ENCODE measurements at regions not wholly inside any gene's neighbourhood (a gene's known extent, or its start where the extent isn't known, plus 50 kb on each side); places are given as distances from the start of the nearest gene placed in this dataset.

DNA sequence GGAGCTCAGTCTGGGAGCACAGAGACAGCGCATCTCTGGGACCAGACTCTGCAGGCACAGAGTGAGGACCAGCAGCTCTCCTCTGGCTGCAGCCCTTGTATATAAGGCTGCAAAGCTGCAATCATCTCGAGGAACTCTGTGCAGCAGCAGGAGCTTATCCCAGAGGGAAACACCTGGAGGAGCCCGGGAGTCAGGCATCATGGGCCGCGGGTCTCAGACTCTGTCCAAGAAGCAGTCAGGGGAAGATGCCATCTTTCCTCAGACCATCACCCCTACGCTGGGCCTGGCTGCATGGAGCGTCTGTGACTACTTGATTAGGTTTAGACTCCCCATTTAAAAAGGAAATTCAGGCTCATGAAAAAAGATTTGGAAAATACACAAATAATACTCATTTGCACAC, 122.0 kb downstream of the IRF8 start:
- TF ChIP-seq, protein P1, sequence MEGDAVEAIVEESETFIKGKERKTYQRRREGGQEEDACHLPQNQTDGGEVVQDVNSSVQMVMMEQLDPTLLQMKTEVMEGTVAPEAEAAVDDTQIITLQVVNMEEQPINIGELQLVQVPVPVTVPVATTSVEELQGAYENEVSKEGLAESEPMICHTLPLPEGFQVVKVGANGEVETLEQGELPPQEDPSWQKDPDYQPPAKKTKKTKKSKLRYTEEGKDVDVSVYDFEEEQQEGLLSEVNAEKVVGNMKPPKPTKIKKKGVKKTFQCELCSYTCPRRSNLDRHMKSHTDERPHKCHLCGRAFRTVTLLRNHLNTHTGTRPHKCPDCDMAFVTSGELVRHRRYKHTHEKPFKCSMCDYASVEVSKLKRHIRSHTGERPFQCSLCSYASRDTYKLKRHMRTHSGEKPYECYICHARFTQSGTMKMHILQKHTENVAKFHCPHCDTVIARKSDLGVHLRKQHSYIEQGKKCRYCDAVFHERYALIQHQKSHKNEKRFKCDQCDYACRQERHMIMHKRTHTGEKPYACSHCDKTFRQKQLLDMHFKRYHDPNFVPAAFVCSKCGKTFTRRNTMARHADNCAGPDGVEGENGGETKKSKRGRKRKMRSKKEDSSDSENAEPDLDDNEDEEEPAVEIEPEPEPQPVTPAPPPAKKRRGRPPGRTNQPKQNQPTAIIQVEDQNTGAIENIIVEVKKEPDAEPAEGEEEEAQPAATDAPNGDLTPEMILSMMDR (IDR thresholded peaks at IDR 0.05; ENCODE audit: insufficient read depth, low read length) = no peak
- DNase-seq (ENCODE audit: low read depth) = no peak

DNA sequence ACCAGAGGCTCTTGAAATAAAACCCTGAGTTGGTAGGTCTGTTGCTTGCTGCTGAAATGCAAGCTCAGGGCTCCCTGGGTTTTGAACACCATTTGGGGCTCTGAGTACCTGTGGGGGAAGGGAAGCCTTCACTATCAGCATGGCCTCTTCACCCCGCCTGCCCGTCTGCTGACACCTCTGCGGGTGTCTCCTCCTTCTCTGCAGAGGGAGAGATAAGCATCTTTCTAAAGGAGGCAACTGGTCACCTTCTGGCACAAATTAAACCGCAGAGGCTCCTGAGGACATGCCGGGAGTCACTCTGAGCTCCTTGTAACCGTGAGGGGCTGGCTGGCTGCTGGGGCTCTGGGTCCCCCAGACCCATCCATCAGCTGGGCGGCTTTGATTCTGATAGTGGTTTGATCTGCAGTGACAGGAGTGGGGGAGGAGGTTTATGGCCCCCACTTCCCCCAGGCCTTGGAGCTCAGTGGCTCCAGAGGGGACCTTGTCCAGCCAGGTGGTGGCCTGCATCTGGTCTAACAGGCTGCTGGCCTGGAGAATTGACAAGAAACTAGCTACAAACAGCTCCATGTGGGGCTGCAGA, 123.5 kb downstream of the IRF8 start:
- DNase-seq (ENCODE audit: low read depth) = no peak
- TF ChIP-seq, protein P1 (IDR thresholded peaks at IDR 0.05; ENCODE audit: insufficient read depth, low read length) = no peak
- H3K4me3 ChIP-seq (ENCODE audit: low read depth, low read length) = no peak overlapping the region

More for the DNA sequence above, 122.0 kb downstream of the IRF8 start:
- H3K4me3 ChIP-seq (ENCODE audit: low read depth, low read length) = no peak overlapping the region

DNA sequence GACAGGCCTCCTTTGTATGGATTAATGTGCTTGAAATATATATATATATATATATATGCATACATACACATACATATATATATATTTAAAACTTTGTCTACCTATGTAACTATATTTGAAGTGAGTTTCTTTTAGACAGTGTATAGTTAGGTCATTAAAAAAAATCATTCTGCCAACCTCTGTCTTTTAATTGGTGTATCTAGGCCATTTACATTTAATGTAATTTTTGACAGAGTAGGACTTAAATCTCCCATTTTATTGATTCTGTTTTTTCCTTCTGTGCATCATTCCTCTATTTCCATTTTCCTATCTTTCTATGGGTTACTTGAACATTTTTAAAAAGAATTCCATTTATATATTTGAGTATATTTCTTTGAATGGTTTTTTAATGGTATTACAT, 125.2 kb downstream of the IRF8 start:
- no peak overlapping the region for H3K4me3 ChIP-seq (ENCODE audit: low read depth, low read length)
- TF ChIP-seq, protein P1 (IDR thresholded peaks at IDR 0.05; ENCODE audit: insufficient read depth, low read length) = no peak
- no peak for DNase-seq (ENCODE audit: low read depth)

GRCh38 chr16:86025706-86026105, 126.7 kb downstream of the IRF8 start:
- DNase-seq (ENCODE audit: low read depth) = no peak
- TF ChIP-seq, protein P1 (IDR thresholded peaks at IDR 0.05; ENCODE audit: insufficient read depth, low read length) = no peak
- no peak overlapping the region for H3K4me3 ChIP-seq (ENCODE audit: low read depth, low read length)

DNA sequence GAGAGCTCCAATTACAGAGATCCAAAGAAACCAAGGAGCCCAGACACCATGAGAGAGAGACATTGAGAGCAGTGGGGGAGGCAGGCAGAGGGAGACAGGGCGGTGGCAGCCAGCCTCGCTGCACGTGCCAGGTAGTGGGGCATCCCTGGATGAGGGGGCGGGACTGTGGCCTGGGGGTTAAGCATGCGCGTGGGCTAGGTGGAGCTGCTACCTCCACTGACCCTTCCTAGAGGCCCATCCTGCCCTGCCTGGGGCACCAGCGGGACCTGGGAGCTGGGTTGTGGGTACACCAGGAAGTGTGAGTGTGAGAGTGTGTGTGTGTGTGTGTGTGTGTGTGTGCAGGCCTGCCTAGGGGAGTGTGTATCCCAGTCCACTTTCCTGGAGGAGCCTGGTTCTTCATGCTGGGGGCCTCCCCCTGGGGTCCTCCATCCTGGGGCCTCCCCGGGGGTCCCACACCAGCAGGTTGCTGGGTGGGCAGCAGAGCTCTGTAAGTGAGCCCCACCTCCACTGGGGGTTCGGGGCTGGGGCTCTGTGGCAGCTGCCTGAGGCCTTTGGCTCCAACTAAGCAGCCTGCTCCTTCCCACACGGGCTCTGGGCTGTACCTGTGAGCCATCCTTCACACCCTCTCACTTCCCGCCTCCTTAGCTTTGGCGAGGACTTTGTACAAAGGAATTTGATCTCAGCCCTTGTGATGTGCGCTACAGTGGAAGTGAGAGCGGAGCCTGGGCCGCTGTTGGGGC, 127.4 kb downstream of the IRF8 start:
- H3K4me3 ChIP-seq (ENCODE audit: low read depth, low read length) = no peak overlapping the region
- TF ChIP-seq, protein P1 (IDR thresholded peaks at IDR 0.05; ENCODE audit: insufficient read depth, low read length) = no peak
- DNase-seq (ENCODE audit: low read depth) = no peak

GRCh38 chr16:86026916-86027315, 128.0 kb downstream of the IRF8 start:
- DNase-seq (ENCODE audit: low read depth) = no peak
- TF ChIP-seq, protein P1 (IDR thresholded peaks at IDR 0.05; ENCODE audit: insufficient read depth, low read length) = no peak
- H3K4me3 ChIP-seq (ENCODE audit: low read depth, low read length) = no peak overlapping the region

Data from fibroblast of the aortic adventitia (primary cell).